ENCODE measurements at regions not wholly inside any gene's neighbourhood (a gene's known extent, or its start where the extent isn't known, plus 50 kb on each side); places are given as distances from the start of the nearest gene placed in this dataset.

GRCh38 chr17:62194401-62194800 lies 129.3 kb upstream of the MED13 start:
- TF ChIP-seq CTCF (IDR thresholded peaks at IDR 0.05) (no peak), POLR2A (IDR thresholded peaks at IDR 0.05) (no peak)
